T-helper 1 cell treated with Interleukin-12 subunit alpha and Interleukin-12 subunit beta and Interleukin-4 antibody, amounts not matched to agents 30 ng/mL and 1 ng/mL, for 36 hours (primary cell): ENCODE measurements at regions not wholly inside any gene's neighbourhood (a gene's known extent, or its start where the extent isn't known, plus 50 kb on each side); places are given as distances from the start of the nearest gene placed in this dataset.
"Not testable (repeated sequence)": the region's sequence is repeated elsewhere in the genome, so short reads cannot be mapped to it uniquely, and the experiment has no call there.

Experiments used
- intact Hi-C: fragments of 100-400 bp; cut with micrococcal nuclease; formaldehyde crosslinking; loops from one replicate; pipeline ENCODE4 v1.15.1; 2024

DNA sequence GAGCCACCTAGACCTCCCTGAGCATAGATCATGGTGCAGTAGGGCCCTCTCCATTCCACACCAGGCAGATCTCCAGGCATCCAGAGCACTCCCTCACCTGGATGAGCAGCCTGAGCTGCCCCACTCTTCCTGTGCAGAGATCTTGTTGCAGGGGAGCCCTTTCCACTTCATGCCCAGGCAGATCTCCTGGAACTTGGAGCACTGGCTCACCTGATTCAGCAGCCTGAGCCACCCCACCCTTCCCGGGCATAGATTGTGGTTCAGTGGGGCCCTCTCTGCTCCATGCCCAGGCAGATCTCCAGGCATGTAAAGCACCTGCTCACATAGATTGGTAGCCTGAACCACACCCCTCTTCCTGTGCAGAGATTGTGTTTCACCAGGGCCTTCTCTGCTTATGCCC lies 78.0 kb downstream of the SEC16B start:
- intact Hi-C loops, result no loop called here

DNA sequence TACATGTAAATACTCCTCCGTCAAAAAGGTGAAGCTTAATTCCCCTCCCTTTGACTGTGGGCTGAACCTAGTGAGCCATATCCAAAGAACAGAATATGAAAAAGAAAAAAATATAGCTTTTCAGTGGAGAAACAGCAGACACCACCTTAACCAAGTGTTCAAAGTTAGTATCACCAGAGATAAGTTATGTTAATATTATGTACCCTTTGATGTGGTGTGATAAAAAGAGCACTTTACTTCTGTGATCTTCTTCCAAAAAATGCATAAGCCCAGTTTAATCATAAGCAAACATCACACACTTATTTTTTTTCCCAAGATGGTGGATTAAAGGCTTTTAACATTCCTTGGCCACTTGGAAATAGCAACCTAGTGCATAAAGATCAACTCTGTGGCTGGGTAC lies 79.4 kb downstream of the SEC16B start:
- intact Hi-C loops, result no loop called here

DNA sequence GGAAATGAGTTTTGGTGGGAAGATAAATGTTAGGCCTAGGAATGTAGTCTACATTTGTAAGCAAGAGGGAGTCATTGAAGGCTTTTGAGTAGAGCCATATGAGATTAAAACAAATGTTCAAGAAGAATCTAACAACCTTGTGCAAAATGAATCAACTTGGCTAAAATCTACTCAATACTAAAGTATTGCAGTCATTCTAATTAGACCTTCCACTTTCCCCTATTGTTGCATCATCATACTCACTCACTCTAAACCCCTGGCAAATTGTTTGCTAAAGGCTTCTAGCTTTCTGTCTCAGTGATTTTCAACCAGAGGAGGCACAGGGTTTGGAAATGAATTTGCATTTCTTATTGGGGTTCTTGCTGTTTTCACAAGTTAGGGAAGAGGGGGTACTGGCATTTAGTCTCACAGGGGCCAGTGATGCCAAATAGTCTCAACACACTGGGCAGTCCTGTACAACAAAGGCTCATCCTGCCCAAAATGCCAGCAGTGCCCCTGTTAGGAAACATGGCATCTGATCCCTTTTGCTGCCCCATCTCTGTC lies 85.3 kb downstream of the SEC16B start:
- intact Hi-C loops, result no loop called here

DNA sequence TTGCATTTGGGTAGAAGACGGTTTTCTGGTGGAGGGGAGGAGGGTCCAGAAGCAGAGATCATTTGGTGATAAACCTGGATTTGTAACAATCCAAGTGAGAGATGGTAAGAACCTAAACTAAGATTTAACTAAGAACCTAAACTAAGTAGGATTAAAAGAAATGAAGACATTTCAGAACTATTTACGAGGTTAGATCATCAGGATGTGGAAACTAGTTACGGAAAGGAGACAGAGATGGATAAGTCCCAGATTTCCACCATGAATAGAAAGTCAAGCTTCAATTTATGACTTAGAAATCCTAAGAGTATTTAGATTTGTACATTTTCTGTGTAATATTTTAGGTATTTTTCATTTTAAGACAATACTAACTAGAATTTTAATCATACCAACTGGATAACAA lies 86.3 kb downstream of the SEC16B start:
- intact Hi-C loops, result no loop called here

DNA sequence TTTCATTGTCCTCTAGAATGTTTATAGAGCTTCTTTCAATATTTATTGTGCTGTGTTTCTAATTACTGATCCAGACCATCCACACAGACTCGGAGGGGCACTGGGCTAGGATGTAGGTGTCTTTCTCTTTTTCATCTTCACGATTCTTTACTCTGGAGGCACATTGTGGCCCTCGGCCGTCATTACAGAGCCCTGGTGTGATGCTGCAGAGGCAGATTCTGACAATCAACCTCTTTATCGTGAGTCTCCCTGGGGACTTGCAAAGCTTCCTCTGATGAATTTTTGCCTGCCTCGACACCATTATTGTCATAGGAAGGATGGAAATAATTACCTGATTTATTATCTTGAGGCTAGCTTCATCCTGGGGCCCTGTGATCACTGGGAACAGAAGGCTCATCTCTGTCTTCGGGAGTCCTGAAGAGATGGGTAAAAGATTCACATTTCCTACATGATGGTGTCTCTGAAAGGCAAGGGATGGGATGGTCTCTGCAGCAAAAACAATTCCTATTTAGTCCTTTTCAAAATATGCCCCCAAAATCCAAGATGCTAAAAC lies 89.4 kb downstream of the SEC16B start:
- intact Hi-C loops, result no loop called here

DNA sequence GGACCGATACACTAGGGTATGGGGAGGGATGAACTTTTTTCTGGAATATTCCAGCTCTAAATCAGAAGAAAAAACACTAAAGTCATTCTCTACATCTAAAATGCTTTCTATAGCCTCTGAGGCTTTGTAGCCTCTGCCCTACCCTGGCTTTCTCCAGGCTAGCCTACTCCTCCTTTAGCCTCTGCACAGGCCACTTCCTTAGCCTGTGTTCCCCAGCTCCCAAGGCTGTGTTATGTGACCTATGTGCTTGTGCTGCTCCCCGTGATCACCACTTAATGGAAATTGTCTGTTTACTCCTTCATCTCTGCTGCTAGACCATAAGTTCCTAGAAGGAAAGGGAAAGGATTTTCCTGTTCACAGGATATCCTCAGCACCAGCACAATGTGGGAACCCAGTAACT lies 92.8 kb downstream of the SEC16B start:
- intact Hi-C loops, result no loop called here

DNA sequence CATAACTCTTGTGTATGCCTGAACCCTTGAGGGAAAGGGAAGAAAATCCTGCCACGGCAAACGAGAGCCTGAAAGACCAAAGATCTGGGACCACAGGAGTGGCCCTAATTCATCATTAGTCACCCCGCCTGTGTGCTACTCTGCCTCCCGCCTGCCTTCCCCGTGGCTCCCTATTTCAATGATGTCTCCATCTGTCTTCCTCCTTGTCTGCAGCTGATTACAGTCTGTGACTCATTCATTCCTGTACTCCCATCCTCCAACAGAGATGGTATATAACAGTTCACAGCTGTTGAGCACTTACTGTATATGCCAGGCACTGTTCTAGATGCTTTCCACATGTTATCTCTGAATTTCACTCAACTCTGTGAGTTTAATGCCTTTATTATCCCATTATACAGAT lies 96.6 kb downstream of the SEC16B start:
- intact Hi-C loops, result no loop called here

DNA sequence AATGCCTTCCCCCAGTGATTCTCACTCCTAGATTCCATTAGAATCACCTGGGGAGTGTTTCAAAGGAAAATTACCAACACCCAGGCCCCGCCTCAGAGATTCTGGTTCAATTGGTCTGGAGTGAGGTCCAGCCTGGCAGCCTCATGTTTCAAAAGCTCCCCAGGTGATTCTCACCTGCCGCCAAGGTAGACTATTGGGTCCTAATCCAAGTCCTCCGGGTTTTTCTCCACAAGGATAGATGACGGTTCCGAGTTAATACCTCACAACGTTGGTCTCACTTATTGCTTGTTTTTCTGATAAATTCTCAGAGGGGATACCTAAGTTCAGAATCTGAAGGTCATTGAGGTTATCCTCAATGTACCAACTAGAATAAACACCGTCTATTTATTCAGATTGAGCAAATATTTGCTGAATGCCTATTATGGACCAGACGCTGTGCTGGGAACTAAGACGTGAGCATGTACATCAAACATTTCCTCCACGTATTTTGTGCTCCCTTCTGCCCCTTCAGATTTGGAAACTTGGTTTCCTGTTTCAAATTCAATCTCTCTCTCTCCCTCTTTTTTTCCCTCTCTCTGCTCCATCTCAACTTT lies 97.5 kb downstream of the SEC16B start:
- intact Hi-C loops, result no loop called here

DNA sequence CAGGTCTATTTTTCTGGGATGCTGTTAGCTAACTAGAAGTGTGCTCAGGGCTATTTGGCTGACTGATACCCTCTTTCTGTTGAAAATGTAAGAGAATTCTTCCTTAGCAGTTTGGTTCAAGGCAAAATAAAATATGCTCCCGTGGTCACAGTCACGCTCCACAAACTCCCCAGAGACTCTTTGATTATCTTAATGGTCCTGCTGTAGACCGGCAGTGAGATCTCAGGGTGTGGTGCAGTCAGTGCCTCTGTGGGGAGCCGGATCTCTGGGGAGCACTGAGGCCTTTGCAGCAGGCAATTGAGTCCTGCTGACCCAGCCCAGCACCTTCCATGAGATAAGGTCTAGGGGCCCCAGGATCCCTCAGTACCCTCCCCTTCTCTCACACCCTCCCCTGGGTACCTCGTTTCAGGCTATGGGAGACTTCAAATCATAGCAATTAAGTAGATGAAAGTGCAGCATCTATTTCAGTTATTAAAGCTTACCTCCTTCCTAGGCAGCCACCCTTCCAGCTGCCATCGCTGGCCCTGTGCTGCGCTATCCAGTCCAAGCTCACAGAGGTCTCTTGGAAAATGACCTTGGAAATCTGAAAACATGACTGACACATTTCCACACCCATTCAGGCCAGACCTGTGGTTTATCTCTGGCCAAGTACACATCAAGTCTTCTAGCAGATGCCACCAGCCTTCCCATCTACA lies 98.1 kb downstream of the SEC16B start:
- intact Hi-C loops, result no loop called here

DNA sequence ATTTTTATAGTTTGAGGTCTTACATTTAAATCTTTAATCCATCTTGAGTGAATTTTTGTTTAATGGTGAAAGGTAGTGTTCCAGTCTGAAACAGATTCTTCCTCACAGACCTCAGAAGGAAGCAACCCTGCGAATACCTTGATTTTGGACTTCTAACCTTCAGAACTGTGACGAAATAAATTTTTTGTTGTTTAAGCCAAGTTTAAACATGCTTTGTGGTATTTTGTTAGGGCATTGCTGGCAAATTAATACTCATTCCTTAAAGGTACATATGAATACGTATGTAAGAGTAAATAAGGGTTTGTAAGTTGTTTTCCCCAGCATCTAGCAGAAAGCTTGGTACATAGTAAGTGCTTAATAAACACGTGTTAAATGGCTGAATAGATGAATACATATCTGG lies 100.3 kb downstream of the SEC16B start:
- intact Hi-C loops, result no loop called here

DNA sequence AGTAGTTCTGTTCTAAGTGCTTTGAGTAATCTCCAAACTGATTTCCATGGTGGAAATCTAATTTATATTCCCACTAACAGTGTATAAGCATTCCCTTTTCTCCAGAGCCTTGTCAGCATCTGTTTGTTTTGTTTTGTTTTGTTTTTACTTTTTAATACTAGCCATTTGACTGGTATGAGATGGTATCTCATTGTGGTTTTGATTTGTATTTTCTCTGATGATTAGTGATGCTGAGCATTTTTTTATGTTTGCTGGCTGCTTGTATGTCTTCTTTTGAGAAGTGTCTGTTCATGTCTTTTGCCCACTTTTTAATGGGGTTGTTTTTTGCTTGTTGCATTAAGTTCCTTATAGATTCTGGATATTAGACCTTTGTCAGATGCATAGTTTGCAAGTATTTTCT lies 100.8 kb downstream of the SEC16B start:
- intact Hi-C loops, result not testable (repeated sequence)

DNA sequence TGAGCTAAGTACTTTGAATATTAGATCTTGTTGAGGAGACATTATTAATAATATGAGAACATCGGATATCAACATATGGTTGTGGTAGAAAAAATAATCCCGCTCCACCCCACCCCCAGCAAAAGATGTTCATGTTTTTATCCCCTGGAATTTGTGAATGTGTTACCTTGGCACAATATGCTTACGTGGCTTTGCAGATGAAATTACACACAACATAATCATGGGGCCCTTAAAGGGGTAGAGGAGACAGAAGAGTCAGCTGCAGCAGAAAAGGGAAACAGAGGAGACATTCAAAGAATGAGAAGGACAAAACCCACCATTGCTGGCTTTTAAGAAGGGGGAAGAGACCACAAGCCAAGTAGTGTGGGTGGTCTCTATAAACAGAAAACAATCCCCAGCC lies 104.1 kb downstream of the SEC16B start:
- intact Hi-C loops, result no loop called here

DNA sequence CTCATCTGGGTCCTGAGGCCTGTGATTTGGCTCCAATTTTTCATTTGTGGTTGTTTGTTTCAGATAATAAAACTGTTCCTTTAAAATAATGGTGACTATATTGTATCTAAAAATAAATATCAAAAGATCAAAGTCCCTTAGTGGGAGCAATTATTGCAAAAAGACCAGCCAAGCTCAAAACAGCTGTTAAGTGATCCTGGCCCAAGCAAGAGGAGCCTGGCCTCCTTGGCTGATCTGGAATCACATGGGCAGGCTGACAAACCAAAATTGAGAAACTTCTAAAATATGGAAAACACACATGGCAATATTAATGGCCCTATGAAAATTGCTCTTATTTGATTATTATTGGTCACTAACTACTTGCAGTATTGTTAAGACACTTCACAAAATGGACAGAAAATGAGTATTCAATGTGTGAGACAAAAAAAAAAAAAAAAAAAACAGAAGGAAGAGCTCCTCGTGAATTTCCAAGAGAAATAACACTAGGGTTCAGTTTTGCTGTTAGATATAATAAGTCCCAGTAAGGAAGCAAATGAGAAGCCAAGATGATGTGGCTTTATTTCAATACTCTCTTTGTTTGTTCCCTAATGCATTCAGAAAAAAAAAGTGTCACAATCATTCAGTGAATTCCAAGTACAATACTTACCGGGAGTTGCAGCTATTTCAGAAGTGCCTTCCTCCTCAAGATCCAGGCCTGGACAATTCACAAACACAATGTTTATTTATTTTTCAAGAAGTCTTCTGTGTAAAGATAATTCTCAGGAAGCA lies 105.1 kb downstream of the SEC16B start:
- intact Hi-C loops, result no loop called here

DNA sequence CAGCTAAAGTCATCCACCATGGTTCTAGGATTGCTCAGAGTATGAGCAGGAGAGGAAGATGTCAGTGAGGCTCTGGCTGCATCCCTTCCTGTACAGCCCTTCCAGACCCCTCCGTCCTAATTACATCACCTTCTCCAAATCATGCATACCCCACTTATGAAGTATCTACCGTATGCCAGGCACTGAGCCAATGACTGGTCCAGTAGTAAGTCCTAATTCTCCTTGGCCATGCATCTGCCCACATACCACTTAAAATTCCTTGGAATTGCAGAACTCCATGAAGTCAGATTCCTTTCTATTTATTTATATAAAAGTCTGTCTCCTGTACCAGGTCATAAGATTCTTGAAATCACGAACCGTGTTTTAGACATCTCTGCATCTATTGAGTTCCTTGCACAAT lies 106.1 kb downstream of the SEC16B start:
- intact Hi-C loops, result no loop called here

DNA sequence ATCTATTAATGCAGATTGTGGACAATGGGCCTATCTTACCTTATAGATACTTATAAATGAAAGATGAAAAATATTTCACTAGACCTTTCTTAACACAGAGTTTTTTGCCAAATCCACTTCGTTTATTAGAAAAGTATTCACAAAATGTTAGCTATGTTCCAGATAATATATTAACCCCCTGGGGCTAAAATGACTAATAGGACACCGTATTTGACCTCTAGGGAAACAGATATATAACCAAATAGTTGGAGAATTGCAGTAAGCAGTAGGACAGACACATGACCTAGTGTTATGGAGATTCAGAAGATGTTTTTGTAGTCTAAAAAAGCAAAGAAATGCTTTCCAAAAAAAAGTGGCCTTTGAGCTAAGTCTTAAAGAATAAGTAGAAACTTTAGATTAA lies 106.9 kb downstream of the SEC16B start:
- intact Hi-C loops, result no loop called here

DNA sequence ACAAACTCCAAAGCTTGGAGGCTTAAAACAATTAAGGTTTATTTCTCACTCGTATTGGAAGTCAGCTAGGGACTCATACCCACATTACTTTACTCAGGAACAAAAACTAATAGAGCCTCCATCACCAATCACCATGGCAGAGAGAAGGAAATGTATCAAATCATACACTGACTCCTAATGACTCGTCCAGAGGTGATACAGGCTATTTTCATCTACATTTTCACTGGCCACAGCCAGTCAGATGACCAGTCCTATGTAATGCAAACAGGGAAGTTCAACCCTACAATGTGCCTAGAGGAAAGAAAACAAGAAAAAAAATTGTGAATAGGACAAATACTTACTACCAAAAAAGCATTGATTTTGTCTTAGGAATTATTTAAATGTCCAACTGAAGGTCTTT lies 110.3 kb downstream of the SEC16B start:
- intact Hi-C loops, result no loop called here

DNA sequence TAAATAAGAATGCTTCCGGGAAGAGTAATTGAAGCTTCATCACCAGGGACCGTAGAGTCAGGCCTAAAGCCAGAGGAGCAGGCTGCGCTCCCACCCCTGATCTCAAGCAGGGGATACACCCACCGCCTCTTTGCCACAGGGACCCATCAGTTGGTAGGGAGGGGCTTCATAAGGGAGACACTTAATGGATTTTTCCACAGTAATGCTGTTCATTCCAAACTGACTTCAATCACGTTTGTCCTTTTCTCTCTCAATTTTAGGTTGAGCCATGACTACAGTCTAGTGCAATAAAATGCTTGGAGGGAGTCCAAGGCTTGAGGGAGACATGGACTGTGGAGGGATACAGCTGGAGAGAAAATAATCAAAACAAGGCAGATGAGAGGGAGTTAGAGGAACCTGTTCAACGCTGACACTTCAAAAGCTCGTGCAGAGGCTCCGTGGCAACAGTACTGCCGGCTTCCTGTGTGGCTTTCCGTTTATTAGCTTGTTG lies 111.5 kb downstream of the SEC16B start:
- intact Hi-C loops, result no loop called here

DNA sequence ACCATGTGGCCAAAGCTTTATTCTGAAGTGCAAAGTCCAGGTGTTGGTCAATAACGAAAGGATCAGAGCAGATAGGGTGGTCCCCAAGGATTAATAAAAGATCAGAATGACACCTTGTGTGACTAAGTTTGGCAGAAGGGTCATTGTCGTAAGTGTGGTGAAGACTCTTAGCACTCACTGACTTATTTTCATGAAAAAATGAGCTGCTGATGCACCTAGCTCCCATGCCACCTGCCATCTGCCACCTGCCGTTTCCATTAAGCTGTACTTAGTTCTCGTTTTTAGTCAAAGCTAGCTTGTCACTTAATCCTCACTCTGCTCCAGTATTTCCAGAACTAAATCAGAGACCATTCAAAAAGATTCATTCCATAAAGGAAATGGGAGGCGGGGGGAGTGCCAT lies 112.6 kb downstream of the SEC16B start:
- intact Hi-C loops, result no loop called here

DNA sequence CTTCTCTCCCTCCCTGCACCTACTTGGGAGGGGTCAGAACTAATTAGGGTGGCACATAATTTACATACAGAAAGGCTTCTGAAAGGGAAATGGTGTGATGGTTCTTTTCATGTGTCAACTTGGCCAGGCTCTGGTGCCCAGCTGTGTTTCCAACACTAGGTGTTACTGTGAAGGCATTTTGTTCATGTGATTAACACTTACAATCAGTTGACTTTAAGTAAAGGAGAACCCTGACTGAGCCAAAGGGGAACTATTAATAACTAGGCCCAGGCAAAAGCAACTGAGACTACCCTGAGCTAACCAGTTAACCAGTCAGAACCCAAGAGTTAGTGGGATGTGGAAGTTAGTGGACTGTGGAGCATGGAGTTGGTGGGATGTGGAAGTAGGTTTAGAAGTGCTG lies 114.9 kb downstream of the SEC16B start:
- intact Hi-C loops, result no loop called here

DNA sequence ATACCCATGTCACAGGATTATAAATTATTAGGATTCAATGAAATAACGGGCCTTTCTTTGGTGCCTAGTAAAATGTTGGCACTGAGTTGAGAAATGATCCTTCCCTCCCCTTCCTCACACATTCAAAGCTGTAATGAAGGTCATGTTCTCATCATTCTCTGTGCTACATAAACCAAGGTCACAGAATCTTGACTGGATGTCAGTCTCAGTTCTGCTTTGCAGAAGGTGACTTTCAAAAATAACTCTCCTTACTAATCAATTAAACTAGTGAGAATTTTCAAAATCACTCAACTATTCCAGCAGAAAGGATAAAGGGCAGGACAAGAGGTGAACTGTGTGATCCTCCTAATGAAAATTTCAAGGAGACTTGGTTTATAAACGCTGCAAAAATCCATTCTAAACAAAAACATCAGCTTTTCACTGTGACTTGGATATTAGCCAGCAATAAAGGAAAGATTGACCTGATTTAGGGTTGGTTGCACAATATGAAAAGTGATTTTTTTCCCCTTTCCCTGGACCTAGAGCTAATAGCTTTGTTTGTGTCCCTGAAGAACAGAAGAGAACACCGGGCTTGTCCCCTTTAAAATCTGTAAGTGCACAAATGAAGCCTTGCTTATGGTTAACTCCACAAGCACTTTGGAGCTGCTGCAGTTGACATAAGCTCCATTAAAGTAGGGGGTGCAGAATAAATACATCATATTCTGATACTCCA lies 120.1 kb downstream of the SEC16B start:
- intact Hi-C loops, result no loop called here

DNA sequence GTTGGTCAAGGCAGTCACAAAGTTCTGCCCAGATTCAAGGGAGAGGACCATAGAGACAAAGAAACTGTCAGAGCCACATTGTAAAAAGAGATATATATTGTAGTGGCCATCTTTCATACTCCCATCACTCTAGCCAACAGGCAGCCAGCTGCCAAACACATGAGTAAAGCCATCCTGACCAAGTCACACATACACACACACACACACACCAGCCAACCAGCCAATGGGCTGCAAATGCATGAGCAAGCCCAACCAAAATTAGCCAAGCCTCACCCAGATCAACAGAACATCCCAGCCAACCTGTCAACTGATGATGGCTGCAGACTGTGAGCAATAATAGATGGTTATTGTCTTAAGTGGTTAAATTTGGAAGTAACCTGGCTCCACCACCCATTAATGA lies 120.7 kb downstream of the SEC16B start:
- intact Hi-C loops, result no loop called here
